Inflammatory macrophage treated with lipopolysaccharide for 4 hours (primary cell): ENCODE measurements at regions not wholly inside any gene's neighbourhood (a gene's known extent, or its start where the extent isn't known, plus 50 kb on each side); places are given as distances from the start of the nearest gene placed in this dataset.

Experiments
- DNase-seq: peaks from one replicate; pipeline ENCODE4 v3.0.0-alpha.2; 2020

GRCh38 chr1:22362626-22363402 lies 88.8 kb upstream of the ZBTB40 start:
- no peak for DNase-seq

GRCh38 chr1:22363403-22364325 lies 88.0 kb upstream of the ZBTB40 start:
- DNase-seq, result no peak

- no peak for DNase-seq
These were observed 87.4 kb upstream of the ZBTB40 start for GRCh38 chr1:22364326-22364650.

- DNase-seq, result no peak
These were observed 86.9 kb upstream of the ZBTB40 start for GRCh38 chr1:22364764-22365163.

- no peak for DNase-seq
These were observed 86.0 kb upstream of the ZBTB40 start for GRCh38 chr1:22365331-22366295.

GRCh38 chr1:22366346-22366745 lies 85.3 kb upstream of the ZBTB40 start:
- DNase-seq, result no peak

- no peak for DNase-seq
These were observed 83.5 kb upstream of the ZBTB40 start for GRCh38 chr1:22368125-22368524.

GRCh38 chr1:22369294-22370189 lies 82.1 kb upstream of the ZBTB40 start:
- no peak for DNase-seq

- DNase-seq, result no peak
These were observed 81.5 kb upstream of the ZBTB40 start for GRCh38 chr1:22370190-22370498.

GRCh38 chr1:22371408-22371807 lies 80.2 kb upstream of the ZBTB40 start:
- DNase-seq, result no peak

GRCh38 chr1:22373252-22373651 lies 78.4 kb upstream of the ZBTB40 start:
- no peak for DNase-seq

- no peak for DNase-seq
These were observed 77.7 kb upstream of the ZBTB40 start for GRCh38 chr1:22374001-22374400.

- no peak for DNase-seq
These were observed 76.0 kb upstream of the ZBTB40 start for GRCh38 chr1:22375601-22376000.

GRCh38 chr1:22376001-22376400 lies 75.7 kb upstream of the ZBTB40 start:
- no peak for DNase-seq

- no peak for DNase-seq
These were observed 75.1 kb upstream of the ZBTB40 start for GRCh38 chr1:22376546-22376945.

- DNase-seq, result no peak
These were observed 74.7 kb upstream of the ZBTB40 start for GRCh38 chr1:22376976-22377375.

- DNase-seq, result no peak
These were observed 72.1 kb upstream of the ZBTB40 start for GRCh38 chr1:22379566-22379965.

- DNase-seq, result no peak
These were observed 71.4 kb upstream of the ZBTB40 start for GRCh38 chr1:22380024-22380785.

- DNase-seq, result no peak
These were observed 67.9 kb upstream of the ZBTB40 start for GRCh38 chr1:22383526-22384294.

- DNase-seq, result no peak
These were observed 66.1 kb upstream of the ZBTB40 start for GRCh38 chr1:22385537-22385936.

- no peak for DNase-seq
These were observed 64.9 kb upstream of the ZBTB40 start for GRCh38 chr1:22386774-22387173.
